ENCODE measurements at regions not wholly inside any gene's neighbourhood (a gene's known extent, or its start where the extent isn't known, plus 50 kb on each side); places are given as distances from the start of the nearest gene placed in this dataset.
"Not testable (repeated sequence)": the region's sequence is repeated elsewhere in the genome, so short reads cannot be mapped to it uniquely, and the experiment has no call there.

DNA sequence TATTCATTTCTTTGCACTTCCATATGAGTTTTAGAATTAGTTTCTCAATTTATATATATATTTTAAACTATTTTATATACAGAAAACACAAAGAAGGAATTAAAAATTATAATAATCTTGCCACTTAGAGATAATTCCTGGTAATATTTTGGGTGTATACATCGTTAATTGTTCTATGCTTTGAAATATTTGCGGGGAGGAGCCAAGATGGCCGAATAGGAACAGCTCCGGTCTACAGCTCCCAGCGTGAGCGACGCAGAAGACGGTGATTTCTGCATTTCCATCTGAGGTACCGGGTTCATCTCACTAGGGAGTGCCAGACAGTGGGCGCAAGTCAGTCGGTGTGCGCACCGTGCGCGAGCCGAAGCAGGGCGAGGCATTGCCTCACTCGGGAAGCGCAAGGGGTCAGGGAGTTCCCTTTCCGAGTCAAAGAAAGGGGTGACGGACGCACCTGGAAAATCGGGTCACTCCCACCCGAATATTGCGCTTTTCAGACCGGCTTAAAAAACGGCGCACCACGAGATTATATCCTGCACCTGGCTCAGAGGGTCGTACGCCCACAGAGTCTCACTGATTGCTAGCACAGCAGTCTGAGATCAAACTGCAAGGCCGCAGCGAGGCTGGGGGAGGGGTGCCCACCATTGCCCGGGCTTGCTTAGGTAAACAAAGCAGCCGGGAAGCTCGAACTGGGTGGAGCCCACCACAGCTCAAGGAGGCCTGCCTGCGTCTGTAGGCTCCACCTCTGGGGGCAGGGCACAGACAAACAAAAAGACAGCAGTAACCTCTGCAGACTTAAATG is 197.1 kb upstream of the HAAO start:
- DNase-seq, result not testable (repeated sequence)

DNA sequence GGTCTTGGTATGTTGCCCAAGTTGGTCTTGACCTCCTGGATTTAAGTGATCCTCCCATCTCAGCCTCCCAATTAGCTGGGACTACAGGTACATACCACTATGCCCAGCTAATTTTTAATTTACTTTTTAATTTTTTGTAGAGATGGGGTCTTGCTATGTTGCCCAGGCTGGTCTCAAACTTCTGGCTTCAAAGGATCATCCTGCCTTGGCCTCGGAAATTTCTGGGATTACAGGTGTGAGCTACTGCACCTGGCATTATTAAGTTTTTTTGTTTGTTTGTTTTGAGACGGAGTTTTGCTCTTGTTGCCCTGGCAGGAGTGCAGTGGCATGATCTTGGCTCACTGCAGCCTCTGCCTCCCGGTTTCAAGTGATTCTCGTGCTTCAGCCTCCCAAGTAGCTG is 195.7 kb upstream of the HAAO start:
- DNase-seq, result not testable (repeated sequence)

DNA sequence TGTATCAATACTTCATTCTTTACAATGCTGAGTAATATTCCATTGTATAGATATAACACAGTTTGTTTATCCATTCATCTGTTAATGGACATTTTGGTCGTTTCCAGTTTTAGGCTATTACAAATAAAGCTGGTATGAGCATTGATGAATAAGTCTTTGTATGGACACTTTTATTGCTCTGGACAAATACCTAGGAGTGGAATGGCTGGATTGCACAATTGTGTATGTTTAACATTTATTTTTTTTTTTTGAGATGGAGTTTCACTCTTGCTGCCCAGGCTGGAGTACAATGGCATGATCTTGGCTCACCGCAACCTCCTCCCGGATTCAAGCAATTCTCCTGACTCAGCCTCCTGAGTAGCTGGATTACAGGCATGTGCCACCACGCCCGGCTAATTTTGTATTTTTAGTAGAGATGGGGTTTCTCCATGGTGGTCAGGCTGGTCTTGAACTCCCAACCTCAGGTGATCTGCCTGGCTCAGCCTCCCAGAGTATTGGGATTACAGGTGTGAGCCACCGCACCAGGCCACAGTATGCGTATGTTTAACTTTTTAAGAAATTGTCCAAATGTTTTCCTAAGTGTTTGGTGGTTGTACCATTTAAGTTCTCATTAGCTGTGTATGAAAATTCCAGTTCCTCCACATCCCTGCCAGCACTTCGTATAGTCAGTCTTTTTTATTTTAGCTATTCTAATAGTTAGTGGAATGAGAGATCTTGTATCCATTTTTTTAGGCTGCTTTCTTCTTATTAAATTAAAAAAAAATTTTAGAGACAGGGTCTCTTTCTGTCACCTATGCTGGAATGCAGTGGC is 194.9 kb upstream of the HAAO start:
- peak; percentile 81 for DNase-seq

DNA sequence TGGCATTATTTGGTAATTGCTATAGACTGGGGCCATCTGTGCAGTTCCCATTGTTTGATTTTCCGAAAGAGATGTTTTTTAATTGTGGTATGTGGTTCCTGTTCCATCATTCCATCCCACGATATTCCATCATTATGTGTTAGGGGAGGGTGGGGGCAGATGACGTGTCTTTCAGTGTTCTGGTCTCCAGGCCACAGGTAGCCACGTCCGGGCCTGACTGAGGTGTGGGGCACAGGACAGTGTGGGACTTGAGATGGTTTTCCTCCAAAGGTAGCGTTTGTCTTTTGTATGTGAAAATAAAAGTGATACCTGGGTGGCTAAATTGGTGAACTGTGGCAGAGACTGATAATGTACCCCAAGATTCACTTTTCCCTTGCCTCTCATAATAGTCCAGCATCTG is 192.2 kb upstream of the HAAO start:
- no peak for DNase-seq

DNA sequence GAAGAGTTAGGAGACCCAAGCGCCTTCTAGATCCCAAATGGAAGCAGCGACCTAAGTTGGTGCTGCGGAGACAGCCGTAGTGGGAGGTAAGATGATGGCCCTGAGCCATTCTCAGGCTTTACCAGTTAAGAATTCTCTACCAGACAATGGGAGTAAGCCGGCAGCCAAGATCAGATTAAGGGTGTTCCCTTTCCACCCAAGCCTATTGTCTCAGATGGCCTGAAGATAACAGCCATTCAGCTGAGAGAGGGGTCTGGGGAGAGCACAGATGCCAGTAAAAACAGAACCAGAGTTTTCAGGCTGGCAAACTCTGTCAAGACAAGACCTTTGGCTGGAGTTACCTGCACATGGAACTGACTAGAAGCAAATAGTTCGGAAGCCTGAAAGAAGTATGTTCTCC is 191.7 kb upstream of the HAAO start:
- DNase-seq, result no peak

DNA sequence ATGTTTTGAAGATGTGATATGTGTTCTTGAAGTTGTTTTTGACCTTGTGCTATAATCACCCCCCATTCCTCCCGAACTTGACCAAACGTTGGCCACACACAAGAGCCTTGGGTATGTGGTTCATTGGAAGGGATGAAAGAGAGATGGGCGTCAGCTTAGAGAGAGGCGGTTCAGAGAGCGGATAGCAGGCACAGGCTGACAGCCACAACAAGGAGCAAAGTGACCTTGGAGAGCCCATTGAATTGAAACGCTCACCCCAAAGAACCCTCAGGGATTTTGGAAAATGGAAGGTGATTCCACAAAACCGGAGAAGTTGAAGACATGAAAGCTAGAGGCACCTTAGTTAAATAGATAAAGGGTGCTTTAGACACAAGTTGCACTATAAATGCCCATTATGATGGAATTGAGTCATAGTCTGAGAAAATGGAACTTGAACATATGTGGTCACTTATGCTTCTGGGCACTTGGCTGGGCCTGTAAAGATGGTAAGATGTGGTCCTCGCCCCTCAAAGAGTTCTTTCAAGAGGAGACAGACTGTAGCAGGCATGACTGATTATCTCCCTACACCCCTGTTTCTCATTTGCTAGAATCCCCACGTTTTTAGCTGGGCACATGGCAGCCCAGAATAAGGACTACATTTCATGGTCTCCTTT is 188.5 kb upstream of the HAAO start:
- DNase-seq, result no peak

DNA sequence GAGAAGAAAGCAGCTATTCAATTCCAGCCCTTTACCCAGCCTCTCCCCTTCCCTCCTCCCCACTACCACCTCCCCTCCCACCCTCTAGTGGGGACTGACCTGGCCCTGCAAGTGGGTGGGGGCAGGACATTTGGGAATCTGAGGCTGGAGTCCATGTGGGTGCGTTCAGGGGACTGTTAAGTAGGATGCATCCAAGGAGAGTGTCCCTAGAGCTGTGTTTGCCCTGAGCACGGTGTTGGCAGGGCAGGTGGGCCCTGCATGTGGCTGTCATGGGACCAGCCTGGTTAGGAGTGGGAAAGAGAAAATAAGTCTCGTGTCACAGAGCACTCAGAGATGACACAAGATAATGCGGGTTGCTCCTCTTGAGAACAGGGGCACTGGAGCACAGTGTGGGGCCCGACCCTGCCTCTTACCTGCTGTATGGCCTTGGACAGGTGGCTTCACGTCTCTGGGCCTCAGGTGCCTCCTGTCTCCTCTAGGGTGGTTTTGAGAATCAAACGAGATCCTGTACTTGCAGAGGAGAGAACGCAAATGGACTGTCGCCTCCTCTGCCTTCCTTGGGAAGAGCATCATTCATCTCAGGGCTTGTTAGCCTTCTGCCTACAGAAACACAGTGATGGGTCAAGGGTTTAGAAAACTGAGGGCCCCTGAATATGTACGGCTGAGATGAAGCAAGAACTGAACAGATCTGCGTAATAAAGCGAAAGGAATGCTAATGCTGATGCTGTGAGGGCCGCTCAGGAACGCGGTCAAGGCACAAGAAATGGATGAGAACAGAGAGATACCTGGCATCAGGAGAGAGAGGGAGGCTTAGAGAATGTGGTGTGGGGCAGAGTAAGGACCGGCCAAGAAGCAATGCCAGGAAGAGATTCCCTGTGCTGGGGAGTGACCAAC is 187.7 kb upstream of the HAAO start:
- no peak for DNase-seq

DNA sequence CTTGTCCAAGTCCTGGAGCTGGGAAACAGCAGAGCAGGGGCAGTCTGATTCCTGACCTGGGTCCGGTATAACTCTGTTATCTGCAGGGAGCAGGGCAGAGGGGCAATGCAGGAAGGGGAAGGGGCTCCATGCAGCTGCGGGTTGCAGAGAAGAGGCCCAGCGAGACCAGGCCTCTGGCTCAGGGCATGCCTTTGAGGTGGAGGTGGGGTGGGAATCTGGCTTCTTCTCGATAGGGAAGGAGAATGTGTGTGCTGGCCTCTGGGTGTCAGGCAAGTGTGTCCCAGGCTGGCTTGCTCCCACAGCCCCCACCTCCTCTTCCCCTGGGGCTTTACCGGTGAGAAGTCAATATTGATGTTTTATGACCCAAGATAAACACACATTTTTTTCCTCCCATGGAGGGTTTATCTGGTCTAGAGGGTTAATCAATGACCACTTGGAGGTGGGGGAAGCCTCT is 187.1 kb upstream of the HAAO start:
- no peak for DNase-seq

DNA sequence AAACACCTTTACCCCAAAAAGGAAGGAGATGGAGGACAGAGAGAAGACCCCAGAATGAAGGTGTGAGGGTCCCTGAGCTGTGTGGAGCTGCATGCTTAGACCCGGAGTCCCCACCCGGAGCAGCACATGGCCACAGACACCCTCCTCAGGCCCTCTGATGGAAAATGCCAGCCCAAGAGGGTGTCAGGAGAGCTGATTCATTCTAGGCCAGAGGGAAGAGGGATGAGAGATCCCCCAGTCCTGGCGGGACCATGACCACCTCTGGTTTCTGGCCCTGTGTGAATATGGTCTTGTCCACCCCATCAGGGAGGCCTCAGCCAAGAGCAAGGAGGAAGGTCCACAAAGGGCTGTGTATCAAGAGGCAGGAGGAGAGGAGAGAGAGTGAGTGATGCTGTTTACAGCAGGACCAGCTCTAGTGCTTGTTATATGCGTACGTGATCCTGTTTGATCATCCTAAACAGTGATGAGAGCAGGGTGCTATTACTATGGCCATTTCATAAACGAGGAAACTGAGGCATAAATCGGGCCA is 186.6 kb upstream of the HAAO start:
- no peak for DNase-seq

DNA sequence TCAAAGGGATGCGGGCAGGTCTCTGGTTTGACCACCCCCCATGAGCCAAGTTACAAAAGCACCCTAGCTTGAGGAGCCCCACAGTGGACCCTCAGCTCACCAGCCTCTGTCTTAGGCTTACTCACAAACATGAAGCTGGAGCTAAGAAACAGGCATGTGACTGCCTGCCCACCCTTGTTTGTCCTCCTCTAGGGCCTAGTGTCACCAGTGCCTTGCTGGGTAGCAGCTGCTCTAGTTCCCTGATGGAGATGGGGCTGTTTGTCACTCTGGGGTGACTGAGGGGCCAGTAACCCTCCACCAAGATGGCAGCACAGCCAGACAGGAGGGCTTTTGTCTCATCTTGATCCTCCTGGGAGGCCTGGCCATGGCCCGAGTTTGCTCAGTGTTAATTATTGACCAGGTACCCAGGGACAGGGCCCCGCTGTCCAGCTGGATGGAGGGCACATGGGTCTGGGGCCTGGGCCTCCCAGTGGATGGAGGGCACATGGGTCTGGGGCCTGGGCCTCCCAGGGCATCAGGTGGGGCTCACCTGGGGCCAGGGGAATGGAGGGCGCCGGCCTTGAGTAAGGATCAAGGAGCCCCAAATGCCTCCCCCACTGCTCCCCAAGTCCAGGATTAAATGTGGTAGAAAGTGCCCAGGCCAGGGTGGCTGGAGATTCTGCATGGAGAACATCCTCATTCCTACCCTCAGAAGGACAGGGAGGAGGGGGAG is 185.9 kb upstream of the HAAO start:
- no peak for DNase-seq

DNA sequence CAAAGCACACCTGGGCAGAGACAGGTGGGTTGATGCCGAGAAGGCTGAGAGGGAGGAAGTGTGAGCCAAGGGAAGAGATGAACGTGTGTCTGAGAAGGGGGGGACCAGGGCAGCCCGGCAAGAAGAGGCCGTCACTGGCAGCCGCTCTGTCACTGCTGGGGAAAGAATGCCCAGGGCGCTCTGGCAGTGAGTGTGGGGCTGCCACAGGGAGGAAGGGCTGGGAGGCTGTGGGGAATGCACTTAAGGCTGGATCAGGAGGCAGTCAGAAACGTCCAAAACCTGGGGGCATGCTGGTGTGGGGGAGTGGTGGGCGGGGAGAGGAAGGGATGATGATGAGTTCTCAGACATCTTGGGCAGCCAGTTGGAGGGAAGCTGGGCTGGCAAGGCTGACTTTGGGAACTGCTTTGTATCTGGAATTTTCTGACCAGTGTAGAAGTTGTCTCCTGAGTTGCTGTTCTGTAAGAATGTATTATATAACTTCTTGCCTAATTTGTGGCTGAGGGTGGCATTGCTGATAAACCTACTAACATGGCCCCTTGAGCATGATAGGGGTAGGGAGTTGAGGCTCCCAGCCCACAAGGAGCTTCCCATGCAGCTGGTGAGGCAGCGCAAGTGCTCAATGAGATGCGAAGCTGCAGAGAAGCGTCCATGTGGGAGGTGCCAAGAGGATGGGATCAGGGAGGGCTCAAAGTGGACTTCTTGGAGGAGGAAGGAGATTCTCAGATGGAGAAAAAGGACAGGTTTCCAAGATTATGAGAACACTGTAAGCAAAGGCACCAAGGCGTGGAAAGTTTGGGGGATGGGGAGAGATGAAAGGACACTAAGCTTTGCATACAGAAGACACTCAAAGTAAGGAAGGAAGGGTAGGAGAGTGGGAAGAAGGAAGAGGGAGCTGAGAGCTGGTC is 185.1 kb upstream of the HAAO start:
- no peak for DNase-seq

DNA sequence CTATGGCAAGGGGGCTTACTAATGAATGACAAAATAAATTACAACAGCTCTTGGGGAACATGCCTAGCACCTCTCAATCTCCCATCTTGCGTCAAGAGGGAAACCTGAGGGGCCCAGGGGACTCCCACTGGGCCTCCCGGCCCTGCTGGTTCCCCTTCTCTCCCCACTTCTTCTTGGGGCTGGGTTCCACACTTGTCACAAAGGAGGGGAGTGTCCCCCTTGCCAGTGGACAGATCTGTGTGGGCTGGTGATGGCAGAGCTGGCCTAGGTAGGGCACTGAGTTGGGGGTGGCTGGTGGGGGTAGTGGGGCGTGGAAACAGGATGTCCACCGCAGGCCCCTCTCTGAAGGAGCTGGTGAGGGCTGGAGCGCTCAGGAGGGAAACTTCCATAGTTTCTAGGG is 184.0 kb upstream of the HAAO start:
- no peak for DNase-seq

DNA sequence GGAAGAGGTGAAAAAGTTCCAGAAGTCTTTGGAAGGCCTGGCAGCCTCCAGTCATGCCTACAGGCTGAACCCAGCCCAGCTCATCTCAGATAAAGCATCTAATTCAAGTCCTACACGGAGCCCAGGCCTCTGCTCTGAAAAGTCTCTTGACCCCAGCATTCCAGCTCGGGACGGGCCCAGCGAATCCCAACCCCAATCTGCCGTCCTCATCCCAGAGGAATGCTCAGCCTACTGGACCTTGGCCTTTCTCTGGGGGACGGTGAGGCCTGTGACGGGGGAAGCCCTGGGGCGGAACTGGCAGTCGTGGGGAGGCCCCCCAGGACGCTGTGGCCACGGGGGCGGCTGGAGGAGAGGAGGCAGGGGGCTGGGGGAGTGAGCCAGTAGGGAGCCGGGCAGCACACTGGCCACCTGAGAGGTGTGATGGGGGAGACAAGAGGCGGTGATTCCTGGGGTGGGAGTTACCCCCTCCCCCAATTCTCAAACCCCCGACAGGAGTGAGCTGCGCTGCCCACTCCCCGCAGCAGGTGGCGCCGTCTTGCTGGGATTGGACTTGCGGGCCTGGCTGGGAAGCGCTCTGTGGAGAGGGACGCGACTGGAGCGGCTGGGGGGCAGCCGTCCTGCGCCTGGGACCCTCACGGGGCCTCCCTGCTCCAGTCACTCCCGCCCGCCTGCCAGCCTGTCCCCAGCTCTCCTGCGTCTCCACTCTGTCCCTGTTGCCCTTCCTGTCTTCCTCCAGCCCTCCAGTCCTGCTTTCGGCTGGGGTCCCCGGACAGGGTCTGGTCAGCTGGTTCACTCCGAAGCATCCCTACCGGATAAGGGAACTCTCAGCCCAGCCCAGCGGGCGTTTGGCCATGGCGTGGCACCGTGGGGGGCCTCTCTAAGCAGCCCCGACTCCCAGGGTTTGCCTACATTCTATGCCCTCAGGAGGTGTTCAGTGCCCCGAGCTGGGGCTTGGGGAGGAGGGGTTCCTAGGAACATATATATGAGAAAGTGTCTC is 182.6 kb upstream of the HAAO start:
- DNase-seq, result peak; percentile 73

DNA sequence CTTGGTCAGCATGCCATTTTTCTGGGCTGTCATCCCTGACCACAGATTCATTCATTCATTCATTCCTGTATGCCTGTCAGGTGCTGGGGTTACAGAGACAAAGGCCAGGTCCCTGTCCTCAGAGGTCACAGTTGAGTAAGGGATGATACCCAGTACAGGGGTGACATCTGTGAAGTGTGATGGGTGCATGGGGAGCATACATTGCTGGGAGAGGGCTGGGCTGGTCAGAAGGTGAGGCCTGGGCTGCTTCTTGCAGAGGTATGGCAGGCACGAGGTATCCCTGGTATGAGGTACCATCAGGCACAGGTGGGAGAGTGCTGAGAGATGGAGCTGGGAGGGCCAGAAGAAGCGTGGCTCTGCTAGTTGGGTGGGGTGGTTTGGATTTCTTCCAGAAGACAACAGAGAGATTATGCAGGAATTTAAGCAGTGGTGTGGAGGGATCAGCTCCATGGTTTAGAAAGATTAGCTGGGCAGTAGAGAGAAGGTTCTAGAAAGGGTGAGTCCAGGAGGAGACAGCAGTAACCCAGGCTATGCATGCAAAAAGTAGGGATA is 181.9 kb upstream of the HAAO start:
- no peak for DNase-seq

DNA sequence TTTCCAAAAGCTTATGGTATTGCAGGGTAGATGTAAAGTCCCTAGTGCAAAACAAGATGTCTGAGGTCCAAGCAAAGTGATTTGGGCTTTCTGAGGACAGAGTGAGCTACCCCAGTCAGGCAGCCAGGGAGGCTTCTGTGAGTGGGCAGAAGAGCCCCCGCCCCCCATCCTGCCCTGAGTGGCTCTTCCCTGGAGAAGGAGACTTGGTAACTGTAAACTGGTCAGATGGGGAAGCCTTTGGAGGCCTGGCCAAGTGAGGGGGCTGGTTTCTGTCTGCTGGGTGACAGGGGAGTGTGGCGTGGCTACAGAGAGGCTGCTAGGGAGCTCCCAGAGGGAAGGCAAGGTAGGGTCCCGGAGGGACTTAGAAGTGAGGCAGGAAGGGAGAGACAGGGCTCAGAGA is 181.3 kb upstream of the HAAO start:
- DNase-seq, result no peak

DNA sequence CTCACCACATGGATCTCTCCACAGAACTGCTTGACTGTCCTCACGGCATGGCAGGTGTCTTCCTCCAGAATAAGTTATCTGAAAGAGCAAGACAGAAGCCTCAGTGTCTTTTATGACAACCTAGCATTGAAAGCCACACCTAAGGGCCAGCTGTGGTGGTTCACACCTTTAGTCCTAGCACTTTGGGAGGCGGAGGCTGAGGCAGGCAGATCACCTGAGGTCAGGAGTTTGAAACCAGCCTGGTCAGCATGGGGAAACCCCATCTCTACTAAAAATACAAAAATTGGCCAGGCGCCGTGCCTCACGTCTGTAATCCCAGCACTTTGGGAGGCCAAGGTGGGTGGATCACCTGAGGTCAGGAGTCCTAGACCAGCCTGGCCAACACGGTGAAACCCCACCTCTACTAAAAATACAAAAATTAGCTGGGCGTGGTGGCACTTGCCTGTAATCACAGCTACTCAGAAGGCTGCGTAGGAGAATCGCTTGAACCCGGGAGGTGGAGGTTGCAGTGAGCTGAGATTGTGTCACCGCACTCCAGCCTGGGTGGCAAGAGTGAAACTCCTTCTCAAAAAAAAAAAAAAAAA is 180.6 kb upstream of the HAAO start:
- DNase-seq, result not testable (repeated sequence)

DNA sequence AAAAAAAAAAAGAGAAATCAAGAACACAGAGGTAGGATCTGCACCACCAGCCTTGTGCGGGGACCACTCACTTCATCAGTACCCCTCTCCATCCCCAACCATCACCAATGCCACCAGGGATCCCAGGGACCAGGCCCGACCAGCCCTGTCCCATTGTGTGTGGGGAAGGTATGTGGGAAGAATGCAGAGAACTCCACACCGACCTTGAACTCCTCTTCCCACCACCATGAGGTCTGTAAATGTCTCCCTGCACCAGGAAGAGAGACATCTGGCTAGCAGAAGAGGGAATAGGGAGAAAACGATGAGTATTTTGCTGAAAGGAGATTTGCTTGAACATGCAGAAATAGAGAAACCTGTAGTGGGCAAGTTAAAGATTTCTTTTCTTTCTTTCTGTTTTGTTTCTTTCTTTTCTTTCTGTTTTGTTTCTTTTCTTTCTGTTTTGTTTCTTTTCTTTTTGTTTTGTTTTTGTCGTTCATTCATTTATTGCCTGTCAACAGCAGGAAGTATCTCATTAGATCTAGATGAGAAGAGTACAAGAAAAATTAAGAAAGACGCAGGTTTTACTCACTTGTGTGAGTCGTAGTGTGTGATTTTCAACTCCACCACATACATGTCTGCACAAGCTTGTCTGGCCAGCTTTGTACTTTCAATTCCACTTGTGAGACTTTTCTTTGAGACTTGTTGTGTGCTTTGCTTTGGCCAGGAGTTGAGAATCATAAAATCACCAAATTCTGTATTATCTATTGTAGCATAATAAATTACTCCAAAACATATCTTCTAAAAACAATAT is 179.8 kb upstream of the HAAO start:
- peak; percentile 56 for DNase-seq

All from fibroblast of skin of abdomen (primary cell).